ELR (cell line): ENCODE measurements at regions not wholly inside any gene's neighbourhood (a gene's known extent, or its start where the extent isn't known, plus 50 kb on each side); places are given as distances from the start of the nearest gene placed in this dataset.
A peak's percentile ranks its signal among the peaks of the same experiment; 100 is the strongest.
"Not testable (repeated sequence)": the region's sequence is repeated elsewhere in the genome, so short reads cannot be mapped to it uniquely, and the experiment has no call there.

Source experiments
- DNase-seq: peaks from one replicate; pipeline ENCODE4 v3.0.0-alpha.2; 2015; ENCODE audit warnings: low read depth

DNA sequence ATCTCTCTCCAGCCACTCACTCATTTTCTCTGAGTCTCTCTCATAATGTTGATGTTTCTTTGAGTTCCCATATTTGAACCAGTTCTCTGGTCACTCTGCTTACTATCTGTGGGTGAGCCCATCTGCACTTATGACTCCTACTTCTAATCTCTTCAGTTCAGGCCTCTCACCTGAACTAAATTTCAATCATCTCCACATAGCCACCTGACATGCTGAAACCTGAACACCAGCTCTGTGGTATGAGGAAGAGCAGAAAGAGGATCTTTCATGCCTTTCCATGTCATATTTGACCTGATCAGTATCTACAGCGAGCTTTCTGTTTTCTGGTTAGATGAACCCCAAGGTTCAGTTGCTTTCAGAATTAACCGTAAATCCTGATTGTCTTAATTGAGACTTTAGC is 122.2 kb upstream of the ESX1 start:
- DNase-seq, result no peak

DNA sequence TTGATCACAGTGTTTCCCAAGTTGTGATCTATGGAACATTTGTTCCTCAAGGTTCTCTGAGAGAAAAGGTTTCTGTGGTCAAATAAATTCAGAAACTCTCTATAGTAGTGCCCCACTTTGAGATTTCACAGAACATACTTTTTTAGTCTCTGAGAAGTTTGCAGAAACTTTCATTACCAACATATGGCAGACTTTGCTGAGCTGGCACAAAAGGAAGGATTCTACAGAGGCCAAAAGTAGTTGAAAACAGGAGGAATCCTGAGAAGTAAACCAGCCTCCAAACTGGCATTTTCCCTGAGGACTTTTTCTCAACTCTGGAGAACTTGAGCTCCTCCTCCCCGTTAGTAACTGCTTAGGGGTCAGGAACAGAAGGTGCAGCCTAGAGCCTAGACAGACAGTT is 117.8 kb upstream of the ESX1 start:
- no peak for DNase-seq

DNA sequence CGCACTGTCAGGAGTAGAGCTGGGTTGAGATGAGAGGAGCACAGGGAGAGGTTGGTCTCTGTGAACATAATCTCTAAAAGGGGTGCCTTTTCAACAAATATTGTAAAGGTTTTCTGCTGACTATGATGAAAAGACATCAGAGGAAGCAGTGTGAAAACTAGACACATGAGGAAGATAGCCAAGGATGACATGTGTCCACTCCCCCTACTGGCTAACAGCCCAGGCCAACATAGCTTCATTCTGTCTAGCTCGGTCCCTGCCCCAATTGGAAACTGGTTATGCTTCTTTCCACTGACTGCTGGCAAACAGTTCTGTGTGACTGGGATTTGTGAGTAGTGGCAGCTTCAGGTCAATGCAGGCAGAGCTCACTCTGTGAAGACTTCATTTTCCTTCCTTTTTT is 115.4 kb upstream of the ESX1 start:
- peak; percentile 37 for DNase-seq

DNA sequence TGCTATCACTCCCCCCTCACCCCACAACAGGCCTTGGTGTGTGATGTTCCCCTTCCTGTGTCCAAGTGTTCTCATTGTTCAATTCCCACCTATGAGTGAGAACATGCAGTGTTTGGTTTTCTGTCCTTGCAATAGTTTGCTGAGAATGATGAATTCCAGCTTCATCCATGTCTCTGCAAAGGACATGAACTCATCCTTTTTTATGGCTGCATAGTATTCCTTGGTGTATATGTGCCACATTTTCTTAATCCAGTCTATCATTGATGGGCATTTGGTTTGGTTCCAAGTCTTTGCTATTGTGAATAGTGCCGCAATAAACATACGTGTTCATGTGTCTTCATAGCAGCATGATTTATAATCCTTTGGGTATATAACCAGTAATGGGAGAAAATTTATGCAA is 106.0 kb upstream of the ESX1 start:
- not testable (repeated sequence) for DNase-seq

DNA sequence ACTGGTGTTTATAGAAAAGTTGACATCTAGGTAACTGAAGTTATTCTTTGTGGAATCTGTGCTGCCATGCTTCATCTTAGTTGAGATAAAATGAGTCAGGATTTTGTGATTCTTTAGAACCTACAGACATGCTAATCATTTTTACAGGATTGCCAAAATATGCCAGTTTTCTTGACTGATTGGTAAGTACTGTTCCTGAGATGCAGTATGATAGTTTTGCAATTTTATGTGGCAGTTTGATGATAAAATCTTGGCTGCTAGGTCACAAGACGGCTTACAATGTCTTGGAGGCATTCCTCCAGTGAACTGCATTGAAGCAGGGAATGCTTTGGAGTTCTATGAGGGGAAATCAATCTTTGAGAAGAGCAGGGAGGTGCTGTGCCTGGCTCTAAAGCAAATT is 104.4 kb upstream of the ESX1 start:
- no peak for DNase-seq

DNA sequence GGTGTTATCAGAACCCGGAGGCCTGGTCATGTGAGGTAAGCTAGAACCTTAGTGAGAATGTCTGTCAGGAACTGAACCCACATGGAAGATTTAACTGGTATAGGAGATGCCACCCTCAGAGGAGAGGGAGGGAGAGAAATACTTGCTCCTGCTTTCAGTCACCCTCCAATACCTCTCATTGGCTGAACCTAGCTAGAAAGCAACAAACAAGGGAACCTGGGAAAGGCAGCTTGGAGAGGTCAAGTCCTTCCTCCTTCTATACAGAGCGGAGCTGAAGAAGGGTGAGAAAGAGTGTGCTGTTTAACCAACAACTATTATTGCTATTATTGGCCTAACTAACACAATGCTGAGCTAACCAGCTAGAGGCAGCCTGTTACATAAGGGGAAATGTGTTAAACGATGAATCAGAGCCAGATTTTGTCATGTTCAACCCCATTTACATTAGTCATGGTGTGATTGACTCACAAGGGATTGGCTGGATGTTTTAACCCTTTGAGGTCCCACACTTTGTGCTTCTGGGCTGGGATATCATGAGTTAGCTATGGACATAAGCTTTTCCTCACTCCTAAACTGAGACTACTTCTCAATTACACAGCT is 96.5 kb upstream of the ESX1 start:
- peak; percentile 90 for DNase-seq

DNA sequence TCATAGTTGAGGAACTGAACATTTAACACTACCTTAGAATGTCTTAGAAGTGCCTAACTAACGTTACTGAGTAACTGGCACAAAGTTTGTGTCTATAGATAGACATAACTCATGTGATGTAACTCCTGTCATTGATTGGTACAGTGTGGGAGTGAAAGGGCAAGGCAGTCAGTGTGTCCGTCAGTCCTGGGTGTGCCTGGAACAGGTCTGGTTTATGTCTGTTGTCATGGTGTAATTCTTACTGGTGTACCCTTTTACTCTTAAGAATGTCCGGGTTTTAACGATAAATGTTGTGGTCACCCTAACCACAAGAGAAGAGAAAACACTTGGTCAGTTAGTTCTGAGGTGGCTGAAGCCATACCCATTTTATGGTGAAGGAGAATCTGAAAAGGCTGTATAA is 93.1 kb upstream of the ESX1 start:
- DNase-seq, result no peak

DNA sequence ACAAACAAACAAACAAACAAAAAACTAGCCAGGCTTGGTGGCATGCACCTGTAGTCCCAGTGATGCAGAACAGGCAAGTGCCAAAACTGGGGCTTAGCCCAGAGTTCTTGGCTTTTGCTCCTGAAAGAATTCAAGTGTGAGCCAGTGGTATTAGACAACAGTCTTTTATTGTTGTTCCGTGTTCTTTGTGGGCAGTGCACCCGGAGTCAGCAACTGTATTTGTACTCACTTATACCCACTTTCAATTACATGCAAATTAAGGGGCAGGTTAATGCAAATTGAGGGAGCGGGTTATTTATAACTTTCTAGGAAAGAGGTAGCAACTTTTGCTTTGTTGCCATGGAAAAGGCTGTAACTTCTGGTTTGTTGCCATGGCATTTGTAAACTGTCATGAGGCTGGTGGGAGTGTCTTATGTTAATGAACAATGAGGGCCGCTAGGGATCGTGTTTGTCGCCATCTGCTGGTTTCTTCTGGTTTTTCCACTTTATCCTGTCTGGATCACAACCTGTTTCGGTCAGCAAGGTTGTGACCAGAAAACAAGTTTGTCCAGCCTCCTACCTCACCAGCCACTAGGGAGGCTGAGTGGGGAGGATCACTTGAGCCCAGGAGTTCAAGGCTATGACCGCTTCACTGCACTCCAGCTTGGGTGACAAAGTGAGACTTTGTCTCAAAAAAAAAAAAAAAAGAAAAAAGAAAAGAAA is 88.8 kb upstream of the ESX1 start:
- DNase-seq, result peak; percentile 89

DNA sequence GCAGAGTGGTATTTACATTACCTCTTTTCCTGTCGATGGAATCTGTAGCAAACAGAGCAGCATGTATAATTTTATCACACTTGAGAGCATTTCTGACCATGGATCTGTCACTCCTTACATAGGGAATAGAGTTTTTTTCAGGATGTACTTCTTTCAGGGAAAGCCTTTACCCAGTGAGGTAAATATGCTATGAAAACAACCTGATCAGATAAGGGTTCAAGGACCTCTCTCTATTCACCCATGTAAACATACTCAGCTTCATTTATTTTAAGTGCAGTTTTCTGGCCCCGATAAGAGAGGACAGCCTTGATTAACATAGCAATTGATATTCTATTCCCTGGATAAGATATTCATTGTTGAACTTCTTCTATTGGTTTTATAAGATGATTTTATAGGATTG is 87.3 kb upstream of the ESX1 start:
- DNase-seq, result no peak

DNA sequence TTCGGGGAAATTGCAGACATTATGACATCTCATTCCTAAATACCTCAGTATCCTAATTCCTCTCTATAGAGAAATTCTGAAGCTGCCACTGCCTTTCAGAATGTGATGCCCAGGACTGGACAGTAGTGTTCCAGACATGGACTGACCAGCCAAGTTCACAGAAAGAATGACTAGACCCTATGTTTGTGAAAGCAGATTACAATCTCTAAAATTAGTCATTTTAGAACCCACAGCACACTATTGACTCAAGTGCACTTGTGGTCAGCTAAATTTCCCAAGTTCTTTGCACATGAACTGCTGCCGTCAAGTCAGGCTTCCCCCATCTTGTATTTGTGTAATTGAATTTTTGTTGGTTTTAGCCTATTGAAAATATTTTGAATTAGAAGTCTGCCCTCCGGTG is 81.0 kb upstream of the ESX1 start:
- peak; percentile 93 for DNase-seq

DNA sequence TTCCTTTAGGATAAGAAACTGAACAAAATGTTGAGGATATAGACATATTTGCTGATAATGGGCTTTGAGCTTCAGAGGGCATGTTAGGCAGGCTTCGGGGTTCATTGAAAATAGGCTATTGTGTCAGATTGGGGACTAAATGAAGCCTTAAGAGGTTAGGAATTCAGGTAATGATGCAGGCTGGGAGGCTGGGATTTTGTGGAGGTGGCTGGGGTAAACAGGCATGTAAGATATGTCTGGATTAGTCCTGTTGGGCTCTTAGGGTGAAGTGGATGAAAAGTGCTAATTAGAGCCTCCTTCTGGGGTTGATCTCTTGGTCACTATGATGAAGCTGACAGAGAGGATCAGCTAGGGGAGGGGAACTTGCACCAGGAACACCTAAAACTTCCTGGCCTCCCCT is 80.2 kb upstream of the ESX1 start:
- no peak for DNase-seq

DNA sequence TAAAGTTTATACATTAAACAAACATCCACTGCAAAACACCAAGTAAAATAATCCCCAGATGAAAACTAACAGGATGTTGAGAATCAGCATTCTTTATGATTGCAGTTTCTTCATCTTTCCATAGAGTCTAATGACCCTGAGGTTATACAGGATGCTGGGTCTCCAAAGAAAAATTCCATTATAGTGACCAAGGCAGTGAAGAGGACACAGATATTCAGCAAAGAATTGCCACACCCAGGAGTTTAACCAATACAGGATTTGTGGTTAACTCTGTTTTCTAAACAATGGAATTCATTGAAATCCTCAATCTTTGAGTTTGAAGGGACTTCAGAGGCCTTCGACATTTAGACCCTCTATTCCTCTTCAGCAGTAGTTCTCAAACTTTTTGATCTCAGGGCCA is 76.2 kb upstream of the ESX1 start:
- peak; percentile 94 for DNase-seq

DNA sequence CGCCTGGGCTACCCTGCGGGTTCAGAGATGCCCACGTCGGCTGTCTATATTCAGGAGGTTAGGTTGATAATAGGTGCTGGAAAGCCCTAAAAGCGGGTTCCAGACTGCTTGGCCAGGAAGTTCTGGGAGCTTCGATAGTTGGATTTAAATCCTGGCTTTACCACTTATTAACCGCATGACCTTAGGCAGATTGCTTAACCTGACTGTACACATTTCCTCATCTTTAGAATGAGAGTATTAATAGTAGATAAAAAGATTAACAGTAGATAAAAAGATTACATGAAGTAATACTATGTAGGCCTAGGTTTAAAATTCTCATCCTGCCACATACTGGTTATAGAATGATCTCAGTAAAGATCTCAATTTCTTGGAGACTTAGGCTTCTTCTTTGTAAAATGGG is 75.0 kb upstream of the ESX1 start:
- DNase-seq, result no peak

DNA sequence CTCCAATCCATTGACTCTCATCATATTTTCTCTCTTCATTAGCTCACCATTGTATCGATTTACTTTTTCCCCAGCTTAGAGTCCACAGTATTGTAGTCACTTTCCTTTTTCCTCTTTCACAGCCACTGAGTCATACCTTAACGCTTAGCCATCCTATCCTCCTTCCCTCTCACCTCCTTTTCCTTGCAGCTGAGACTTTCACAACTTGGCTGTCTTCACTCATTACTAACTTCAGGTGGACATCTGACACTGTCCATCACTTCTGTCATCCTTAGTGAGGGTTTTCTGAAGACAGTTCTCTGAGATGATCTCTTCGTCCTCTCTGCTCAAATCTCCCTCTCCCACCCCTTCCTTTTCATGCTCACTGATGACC is 70.5 kb upstream of the ESX1 start:
- DNase-seq, result peak; percentile 76

DNA sequence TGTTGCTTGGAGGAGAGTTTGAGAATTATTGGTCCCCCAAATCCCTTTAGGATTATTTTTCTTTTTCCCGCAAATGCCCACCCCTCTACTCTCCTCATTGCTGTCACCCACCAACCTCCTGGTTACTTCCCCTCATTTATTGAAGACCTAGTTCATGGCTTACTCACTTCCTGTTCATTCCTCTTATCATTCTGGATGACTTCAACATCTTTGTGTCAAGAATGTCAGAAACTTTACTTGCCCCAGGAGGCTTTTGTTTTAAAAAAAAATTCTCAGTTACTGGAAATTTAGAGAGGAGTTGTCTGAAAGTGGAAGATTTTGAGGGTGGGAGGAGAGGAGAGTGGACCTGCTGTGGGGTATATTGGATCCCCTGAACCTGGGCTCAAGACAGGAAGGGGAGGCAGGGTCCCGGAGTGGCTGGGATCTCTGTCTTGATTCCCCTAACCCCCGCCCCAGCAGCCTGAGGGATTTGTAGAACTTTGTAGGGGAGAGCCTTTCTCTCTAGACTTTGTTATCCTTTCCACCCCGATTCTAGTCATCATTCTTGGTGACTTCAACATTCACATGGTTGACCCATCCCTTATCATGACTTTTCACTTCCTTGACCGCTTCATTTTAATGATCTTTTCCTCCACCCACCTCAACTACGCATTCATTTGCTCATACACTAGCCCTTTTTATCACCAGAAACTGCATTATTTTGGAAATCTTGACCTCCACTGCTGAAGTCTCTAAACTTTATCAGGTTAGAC is 69.9 kb upstream of the ESX1 start:
- DNase-seq, result peak; percentile 54

DNA sequence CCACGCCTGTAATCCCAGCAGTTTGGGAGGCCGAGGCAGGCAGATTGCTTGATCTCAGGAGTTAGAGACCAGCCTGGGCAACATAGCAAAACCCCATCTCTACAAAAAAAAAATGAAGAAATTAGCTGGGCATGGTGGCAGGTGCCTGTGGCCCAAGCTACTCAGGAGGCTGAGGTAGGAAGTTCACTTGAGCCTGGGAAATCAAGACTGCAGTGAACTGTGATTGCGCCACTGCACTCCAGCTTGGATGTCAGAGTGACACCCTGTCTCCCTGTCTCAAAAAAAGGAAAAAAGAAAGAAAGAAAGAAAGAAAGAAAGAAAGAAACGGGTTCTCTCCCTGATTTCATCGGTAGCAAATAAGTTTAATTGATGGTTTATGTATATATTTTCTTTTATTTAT is 64.6 kb upstream of the ESX1 start:
- DNase-seq, result no peak

DNA sequence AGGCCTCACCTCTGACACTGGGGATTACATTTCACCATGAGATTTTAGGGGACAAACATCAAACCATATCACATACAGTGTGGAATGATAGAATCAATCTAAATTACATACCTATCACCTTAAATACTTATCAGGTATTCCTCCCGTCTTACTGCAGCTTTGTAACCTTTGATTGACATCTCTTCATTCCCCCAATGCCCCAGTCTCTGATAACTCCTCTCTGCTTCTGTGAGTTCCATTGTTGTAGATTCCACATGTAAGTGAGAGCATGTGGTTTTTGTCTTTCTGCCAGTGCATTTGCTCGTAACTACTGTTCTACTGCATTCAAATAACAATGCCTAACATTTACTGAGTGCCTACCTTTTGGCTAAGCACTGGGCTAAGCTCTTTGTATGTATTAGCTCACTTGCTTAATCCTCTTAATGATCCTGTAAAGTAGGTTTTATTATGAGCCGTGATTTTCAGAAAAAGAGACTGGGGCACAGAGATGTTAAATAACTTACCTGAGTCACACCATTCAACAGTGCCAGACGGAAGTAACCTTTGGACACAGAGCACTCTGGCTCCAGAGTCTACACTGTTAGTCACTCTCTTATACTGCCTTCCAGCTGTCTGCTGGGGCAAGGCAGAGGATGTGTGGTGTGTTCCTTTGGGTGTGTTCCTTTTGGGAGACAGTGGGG is 63.7 kb upstream of the ESX1 start:
- DNase-seq, result peak; percentile 83

DNA sequence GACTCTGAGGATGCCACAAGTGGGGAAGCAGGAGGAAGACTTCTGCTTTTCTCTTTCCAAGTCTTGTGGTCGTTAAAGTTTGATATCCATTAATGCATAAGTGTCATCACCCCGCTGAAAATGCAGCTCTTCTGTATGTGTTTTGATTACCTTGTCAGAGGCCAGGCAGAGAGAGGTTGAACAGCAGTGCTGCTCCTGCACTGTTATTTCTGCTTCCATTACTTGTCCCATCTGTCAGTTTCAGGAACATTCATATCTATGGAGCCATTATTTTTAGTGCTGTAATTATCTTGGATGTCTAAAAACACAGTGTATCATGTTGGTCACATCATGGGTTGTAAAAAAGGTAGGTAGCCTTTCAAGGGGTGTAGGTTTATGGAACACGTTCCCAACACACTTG is 62.0 kb upstream of the ESX1 start:
- no peak for DNase-seq

DNA sequence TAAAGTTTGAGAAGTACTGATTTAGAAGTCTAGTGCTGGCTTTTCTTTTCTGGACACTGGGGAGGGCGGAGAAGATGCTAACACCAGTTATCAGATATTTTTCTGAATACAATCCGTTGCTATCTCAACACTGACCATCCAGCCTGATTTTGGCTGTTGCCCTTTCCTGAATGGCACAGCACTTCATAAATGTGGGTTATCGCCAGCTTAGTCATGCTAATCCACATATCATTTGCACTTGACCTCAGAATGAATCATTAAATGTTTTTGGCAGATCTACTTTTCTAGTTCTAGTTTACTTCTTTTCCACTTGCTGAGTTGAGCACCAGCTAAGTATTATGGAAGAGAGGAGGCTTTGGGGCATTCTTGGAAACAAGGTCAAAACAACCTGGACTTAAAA is 60.8 kb upstream of the ESX1 start:
- peak; percentile 82 for DNase-seq

DNA sequence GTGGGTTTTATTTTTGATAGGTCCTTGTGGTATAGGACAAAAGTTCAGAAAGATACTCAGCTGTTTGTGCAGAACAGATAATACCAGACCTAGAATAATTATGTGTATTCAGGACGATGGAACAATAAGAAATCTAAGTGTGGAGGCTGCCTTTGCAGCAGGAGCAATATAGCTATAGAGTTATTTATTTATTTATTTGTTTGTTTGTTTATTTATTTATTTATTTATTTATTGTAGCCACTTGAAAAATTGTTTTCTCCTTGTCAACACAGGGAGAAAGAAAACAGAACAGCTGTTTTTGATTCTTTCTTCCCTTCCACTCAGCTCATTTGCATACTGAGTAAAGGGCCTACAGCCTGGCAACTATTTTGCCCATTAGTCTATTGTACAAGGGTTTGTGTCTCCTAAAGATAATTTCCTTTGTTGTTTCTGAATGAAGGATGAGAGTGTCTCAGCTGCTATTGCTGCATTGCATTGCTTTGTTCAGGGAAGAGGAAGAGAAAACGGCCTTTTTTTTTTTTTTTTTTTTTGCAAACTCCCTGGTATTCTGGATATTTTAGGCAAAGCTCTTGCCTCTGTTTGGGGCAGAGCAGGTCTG is 56.0 kb upstream of the ESX1 start:
- DNase-seq, result no peak

DNA sequence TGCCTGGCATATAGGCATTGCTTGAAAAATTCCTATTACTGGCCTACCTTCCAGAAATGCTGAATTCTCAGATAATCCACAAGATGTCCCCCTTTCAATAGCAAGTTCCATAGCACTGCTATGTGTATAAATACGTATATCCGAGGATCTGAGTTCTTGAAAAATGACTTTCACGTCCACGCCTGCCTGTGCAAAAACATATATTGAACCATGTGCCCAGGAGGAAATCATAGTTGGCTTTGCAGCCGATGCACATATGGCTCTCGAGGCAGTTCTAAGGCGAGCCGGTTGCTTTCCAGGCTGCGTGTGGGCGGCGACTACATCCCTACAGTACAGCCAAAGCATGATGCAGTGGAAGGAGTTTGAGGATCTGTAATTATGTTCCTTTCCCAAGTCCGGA is 55.4 kb upstream of the ESX1 start:
- DNase-seq, result peak; percentile 71

DNA sequence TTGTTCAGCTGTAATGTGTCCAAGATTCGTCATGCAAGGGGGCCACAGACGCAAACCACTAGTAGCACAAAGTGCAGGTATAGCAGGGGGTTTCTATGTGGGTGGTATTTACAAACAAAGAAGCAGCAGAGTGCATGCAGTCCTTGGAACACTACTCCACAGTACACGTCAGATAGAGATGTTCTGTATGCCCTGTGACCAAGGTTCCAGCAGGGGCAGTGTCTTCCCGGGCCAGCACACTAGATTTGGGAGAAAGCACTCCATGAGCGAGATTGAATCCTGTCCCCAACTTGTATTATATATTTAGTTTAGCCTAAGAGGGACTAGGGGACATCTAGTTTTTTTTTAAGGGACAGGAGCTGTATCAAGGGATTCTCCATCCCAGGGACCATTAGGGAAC is 54.4 kb upstream of the ESX1 start:
- peak; percentile 13 for DNase-seq

DNA sequence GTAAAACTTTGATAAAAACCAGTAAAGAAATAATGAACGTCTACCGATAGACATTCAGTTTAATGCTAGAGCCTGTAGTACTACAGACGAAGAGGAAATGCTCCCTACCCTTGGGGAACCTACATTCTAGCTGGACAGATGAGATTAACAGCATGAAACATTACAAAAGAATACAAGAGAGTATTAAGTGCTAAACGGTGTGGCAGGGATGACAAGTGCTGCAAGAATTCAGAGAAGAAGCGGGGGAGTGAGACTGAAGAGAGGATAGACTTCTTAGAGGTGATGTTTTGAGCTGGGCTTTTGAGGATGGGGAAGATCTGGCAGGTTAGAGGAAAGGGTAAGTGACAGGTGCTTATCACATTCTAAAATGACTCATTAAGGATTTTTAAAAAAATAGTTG is 52.6 kb upstream of the ESX1 start:
- peak; percentile 27 for DNase-seq
